Uterus (tissue), 2 donors: ENCODE measurements at regions not wholly inside any gene's neighbourhood (a gene's known extent, or its start where the extent isn't known, plus 50 kb on each side); places are given as distances from the start of the nearest gene placed in this dataset.

Experiments used
- POLR2A ChIP-seq, 2 donors: fragments of 450-650 bp; IDR thresholded peaks; one replicate each; pipeline ENCODE4 v1.6.1; 2016; ENCODE audit warnings: antibody characterized with exemption in 2 of 2, mild to moderate bottlenecking in 1 of 2, moderate library complexity in 1 of 2
- TF ChIP-seq, protein P1 (sequence below), 4 experiments: fragments of 200-600 bp in 2 of 4; fragments of 450-650 bp in 2 of 4; sonication (generic) in 2 of 4; IDR thresholded peaks; one replicate each; pipeline ENCODE4 v1.5.1; 2016 to 2019; ENCODE audit warnings: antibody characterized with exemption in 4 of 4, mild to moderate bottlenecking in 2 of 4, moderate library complexity in 1 of 4

DNA sequence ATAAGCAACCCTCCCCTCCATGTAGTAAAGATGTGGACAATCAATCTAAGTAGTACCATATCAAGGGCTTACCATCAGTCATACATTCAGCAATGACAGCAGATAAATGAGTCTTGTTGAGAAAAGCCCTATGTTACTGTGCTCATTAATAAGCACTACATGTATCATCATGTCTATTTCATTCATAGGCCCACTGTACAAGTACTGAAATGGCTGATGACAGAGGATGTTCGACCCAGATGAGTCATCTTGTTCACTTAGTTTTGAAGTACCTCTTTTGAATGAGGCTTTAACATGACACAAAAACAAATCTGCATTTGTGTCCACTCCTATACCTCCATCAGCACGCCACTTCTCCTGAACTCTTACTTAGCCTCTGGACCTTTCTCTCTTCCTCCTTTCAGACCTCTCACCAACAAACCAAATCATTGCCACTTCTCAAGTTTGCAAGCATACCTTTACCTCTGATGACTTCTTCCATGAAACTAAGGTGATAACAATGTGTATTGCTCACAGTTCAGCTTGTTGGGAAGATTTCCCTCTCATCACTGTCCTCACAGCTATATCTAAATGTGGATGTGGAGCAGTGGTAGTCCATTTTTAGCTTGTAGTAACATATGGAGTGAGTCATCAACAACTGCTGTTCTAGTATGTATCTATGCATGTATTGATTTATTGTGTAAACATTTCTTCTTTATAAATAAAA lies 921.0 kb upstream of the SLC39A10 start:
- TF ChIP-seq, protein P1, sequence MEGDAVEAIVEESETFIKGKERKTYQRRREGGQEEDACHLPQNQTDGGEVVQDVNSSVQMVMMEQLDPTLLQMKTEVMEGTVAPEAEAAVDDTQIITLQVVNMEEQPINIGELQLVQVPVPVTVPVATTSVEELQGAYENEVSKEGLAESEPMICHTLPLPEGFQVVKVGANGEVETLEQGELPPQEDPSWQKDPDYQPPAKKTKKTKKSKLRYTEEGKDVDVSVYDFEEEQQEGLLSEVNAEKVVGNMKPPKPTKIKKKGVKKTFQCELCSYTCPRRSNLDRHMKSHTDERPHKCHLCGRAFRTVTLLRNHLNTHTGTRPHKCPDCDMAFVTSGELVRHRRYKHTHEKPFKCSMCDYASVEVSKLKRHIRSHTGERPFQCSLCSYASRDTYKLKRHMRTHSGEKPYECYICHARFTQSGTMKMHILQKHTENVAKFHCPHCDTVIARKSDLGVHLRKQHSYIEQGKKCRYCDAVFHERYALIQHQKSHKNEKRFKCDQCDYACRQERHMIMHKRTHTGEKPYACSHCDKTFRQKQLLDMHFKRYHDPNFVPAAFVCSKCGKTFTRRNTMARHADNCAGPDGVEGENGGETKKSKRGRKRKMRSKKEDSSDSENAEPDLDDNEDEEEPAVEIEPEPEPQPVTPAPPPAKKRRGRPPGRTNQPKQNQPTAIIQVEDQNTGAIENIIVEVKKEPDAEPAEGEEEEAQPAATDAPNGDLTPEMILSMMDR (IDR thresholded peaks at IDR 0.05): no peak
- no peak for TF ChIP-seq POLR2A (IDR thresholded peaks at IDR 0.05)
